Prostate gland (tissue), 2 donors: ENCODE measurements at regions not wholly inside any gene's neighbourhood (a gene's known extent, or its start where the extent isn't known, plus 50 kb on each side); places are given as distances from the start of the nearest gene placed in this dataset.

Experiments used
- DNase-seq: peaks from one replicate; pipeline ENCODE4 v3.0.0-alpha.2; 2019; ENCODE audit warnings: low spot score
- H3K27ac ChIP-seq, 2 donors: fragments of 200-600 bp; sonication (generic); 2 replicates each; pipeline ENCODE4 v1.5.1; 2017 to 2019
- H3K27me3 ChIP-seq: fragments of 200-600 bp; sonication (generic); replicated peaks from 2 replicates; pipeline ENCODE4 v1.5.1; 2019; ENCODE audit not compliant: insufficient read depth
- H3K36me3 ChIP-seq, 2 donors: fragments of 200-600 bp; sonication (generic); 1 replicate in 1 of 2; 2 replicates in 1 of 2; pipeline versions ENCODE4 v1.5.1 to v1.8.1; 2017 to 2019
- H3K4me1 ChIP-seq: fragments of 200-600 bp; sonication (generic); replicated peaks from 2 replicates; pipeline ENCODE4 v1.5.1; 2019
- H3K4me3 ChIP-seq, 2 donors: fragments of 200-600 bp; sonication (generic); 2 replicates each; pipeline ENCODE4 v1.5.1; 2017 to 2019
- H3K9me3 ChIP-seq: fragments of 200-600 bp; sonication (generic); 2 replicates; pipeline ENCODE4 v1.5.1; 2017
- POLR2A ChIP-seq: fragments of 450-650 bp; IDR thresholded peaks from one replicate; pipeline ENCODE4 v1.6.1; 2016; ENCODE audit warnings: antibody characterized with exemption, mild to moderate bottlenecking
- POLR2AphosphoS5 ChIP-seq: sonication (generic); formaldehyde crosslinking; IDR thresholded peaks from one replicate; pipeline ENCODE4 v1.6.1; 2017; ENCODE audit warnings: antibody characterized with exemption
- WGBS: methylation state at CpG from one replicate; pipeline ENCODE4 v1.1.5; 2018; 5-methylcytosine and 5-hydroxymethylcytosine counted together
- intact Hi-C: fragments of 100-400 bp; cut with DNase I; formaldehyde crosslinking; loops from one replicate; pipeline ENCODE4 v1.14.2; 2022
- TF ChIP-seq, protein P1 (sequence below), 4 experiments: fragments of 200-600 bp in 2 of 4; fragments of 450-650 bp in 2 of 4; sonication (generic) in 2 of 4; IDR thresholded peaks; 1 replicate in 3 of 4; 2 replicates in 1 of 4; pipeline ENCODE4 v1.5.1; 2016 to 2019; ENCODE audit warnings: antibody characterized with exemption in 4 of 4, mild to moderate bottlenecking in 2 of 4, moderate library complexity in 2 of 4

DNA sequence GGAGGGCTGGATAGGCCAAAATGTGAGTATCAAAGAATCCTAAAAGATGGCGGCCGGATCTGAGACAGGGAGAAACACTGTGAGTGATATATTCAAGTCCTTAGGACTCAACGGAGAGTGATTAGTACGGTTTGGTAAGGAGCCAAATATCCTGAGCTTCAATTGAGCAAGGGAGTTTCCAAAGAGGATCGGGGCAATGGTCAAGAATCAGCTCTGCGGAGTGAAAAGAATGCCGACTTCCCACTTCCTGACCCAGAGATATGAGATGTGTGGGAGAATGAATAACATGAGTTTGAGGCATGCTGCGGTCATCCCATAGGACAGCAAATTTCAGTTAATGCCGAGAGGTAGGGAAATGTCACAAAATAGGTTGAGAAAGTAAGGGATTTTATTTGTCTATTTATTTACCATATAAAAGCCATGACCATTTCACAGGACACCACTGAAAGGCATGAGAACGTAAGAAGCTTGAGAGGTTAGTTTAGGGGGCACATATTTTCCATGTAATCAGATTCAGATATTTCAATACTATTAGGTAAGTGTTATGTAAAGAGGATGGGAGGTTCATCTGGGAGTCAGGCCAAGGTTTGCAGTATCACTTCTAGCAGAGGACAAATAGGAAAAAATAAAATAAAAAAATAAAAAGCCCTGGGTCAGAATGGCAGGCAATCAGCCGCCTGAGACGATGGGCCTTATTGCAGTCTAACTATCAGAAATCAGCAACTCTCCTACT is 165.6 kb downstream of the HGF start:
- Histone ChIP-seq H3K4me1 (no peaks in the 10 kb centered on the region), H3K27me3 (no peaks in the 10 kb centered on the region), H3K4me3 (no peak overlapping the region), H3K9me3 (no peaks in the 10 kb centered on the region), H3K27ac (no peak overlapping the region), H3K36me3 (no peaks in the 10 kb centered on the region)
- WGBS, result 93% methylated on average over 12 of the region's 12 CpGs
- TF ChIP-seq POLR2A, result no peak
- no peak for TF ChIP-seq POLR2AphosphoS5
- TF ChIP-seq, protein P1, sequence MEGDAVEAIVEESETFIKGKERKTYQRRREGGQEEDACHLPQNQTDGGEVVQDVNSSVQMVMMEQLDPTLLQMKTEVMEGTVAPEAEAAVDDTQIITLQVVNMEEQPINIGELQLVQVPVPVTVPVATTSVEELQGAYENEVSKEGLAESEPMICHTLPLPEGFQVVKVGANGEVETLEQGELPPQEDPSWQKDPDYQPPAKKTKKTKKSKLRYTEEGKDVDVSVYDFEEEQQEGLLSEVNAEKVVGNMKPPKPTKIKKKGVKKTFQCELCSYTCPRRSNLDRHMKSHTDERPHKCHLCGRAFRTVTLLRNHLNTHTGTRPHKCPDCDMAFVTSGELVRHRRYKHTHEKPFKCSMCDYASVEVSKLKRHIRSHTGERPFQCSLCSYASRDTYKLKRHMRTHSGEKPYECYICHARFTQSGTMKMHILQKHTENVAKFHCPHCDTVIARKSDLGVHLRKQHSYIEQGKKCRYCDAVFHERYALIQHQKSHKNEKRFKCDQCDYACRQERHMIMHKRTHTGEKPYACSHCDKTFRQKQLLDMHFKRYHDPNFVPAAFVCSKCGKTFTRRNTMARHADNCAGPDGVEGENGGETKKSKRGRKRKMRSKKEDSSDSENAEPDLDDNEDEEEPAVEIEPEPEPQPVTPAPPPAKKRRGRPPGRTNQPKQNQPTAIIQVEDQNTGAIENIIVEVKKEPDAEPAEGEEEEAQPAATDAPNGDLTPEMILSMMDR (IDR thresholded peaks at IDR 0.05), result no peak
- no peak for DNase-seq
- intact Hi-C loops, result no loop called here

DNA sequence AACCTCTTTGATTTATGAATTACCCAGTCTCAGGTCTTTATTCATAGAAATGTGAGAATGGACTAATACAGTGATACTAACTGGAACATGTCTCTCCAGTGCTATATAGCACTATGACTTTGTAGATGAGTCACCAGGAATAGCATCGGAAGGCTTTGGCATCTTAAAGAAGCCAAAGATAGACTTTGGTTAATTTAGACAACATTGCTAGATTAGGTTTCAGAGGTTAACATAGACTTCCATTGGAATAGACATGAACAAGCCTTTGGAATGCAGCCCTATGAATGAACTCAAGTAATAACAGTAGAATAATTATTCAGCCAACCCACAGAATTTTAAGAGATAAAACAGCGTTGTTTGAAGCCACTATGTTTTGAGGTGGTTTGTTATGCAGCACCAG is 169.2 kb downstream of the HGF start:
- DNase-seq, result no peak
- H3K4me1 ChIP-seq, result no peaks in the 10 kb centered on the region
- H3K27ac ChIP-seq, result no peak overlapping the region
- H3K36me3 ChIP-seq, result no peaks in the 10 kb centered on the region
- intact Hi-C loops, result no loop called here
- no peak overlapping the region for H3K4me3 ChIP-seq
- no peak for TF ChIP-seq POLR2A
- TF ChIP-seq, protein P1 (IDR thresholded peaks at IDR 0.05), result no peak
- TF ChIP-seq POLR2AphosphoS5, result no peak
- H3K9me3 ChIP-seq, result no peaks in the 10 kb centered on the region
- H3K27me3 ChIP-seq, result no peaks in the 10 kb centered on the region
- 74% methylated on average over 2 of the region's 2 CpGs for WGBS

DNA sequence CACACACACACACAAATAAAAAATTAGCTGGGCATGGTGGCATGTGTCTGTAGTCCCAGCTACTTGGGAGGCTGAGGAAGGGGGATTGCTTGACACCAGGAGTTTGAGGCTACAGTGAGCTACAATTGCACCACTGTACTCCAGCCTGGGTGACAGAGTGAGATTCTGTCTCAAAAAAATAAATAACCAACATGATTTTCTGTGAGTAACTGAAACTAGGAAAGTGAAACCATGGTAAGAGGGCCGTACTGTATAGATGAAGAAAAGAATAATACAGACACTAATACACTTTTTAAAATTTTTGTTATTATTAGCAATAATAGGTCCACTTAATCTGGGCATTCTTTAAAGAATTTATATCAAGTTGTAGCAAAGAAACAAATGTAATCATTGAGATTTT is 170.9 kb downstream of the HGF start:
- WGBS, result 95% methylated on average over 1 of the region's 1 CpG
- H3K4me1 ChIP-seq, result no peaks in the 10 kb centered on the region
- intact Hi-C loops, result no loop called here

DNA sequence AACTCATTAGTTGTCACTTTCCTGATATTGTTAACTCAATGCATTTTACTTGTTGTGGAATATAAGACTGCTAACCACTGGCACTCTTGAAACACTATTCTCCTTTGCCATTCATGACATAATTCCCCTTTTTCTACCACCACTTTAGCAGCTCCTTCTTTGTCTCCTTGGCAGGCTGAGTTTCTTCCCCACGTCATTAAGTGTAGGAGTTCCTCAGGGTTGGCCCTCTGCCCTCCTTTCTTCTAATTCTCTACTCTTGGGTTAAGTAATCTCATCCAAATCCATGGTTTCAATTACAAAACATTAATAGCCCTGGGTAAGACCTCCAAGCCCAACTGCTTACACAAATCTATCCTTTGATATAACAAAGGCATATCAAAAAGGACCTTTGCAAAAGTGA is 175.1 kb downstream of the HGF start:
- Histone ChIP-seq H3K36me3 (no peaks in the 10 kb centered on the region), H3K4me1 (no peaks in the 10 kb centered on the region), H3K4me3 (no peak overlapping the region), H3K27ac (no peak overlapping the region), H3K9me3 (no peaks in the 10 kb centered on the region), H3K27me3 (no peaks in the 10 kb centered on the region)
- DNase-seq, result no peak
- 27% methylated on average over 1 of the region's 1 CpG for WGBS
- no peak for TF ChIP-seq POLR2A
- TF ChIP-seq POLR2AphosphoS5, result no peak
- TF ChIP-seq, protein P1 (IDR thresholded peaks at IDR 0.05), result no peak
- intact Hi-C loops, result no loop called here

More for the DNA sequence above, 170.9 kb downstream of the HGF start:
- DNase-seq, result no peak
- H3K27ac ChIP-seq, result no peak overlapping the region
- no peaks in the 10 kb centered on the region for H3K36me3 ChIP-seq
- TF ChIP-seq, protein P1 (IDR thresholded peaks at IDR 0.05), result no peak
- TF ChIP-seq POLR2A, result no peak
- no peak for TF ChIP-seq POLR2AphosphoS5
- H3K4me3 ChIP-seq, result no peak overlapping the region
- no peaks in the 10 kb centered on the region for H3K27me3 ChIP-seq
- no peaks in the 10 kb centered on the region for H3K9me3 ChIP-seq

DNA sequence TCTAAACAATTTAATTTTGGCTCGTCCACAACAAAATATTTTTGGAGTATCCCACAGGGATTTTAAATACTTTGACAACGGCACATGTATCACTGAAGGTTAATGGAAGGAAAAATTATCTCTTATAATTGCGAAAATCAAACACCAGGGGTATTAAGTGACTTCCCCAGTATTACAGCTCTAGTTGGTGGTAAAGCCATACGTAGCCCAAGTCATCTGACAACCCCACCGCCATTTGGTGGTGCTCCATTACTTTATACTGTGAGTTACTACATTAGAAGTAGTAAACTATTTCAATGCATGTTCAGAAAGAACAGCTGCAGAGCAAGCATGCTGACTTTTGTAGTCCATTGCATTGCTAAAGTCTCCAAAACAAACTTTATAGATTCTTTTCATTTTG is 179.7 kb downstream of the HGF start:
- H3K9me3 ChIP-seq, result no peaks in the 10 kb centered on the region
- H3K36me3 ChIP-seq, result no peaks in the 10 kb centered on the region
- DNase-seq, result no peak
- no peak overlapping the region for H3K4me3 ChIP-seq
- no peak for TF ChIP-seq POLR2AphosphoS5
- TF ChIP-seq, protein P1 (IDR thresholded peaks at IDR 0.05), result no peak
- TF ChIP-seq POLR2A, result no peak
- WGBS, result 62% methylated on average over 5 of the region's 5 CpGs
- no peak overlapping the region for H3K27ac ChIP-seq
- no peaks in the 10 kb centered on the region for H3K27me3 ChIP-seq
- H3K4me1 ChIP-seq, result no peaks in the 10 kb centered on the region
- intact Hi-C loops, result no loop called here
